ENCODE measurements at regions not wholly inside any gene's neighbourhood (a gene's known extent, or its start where the extent isn't known, plus 50 kb on each side); places are given as distances from the start of the nearest gene placed in this dataset.
"Not testable (repeated sequence)": the region's sequence is repeated elsewhere in the genome, so short reads cannot be mapped to it uniquely, and the experiment has no call there.

DNA sequence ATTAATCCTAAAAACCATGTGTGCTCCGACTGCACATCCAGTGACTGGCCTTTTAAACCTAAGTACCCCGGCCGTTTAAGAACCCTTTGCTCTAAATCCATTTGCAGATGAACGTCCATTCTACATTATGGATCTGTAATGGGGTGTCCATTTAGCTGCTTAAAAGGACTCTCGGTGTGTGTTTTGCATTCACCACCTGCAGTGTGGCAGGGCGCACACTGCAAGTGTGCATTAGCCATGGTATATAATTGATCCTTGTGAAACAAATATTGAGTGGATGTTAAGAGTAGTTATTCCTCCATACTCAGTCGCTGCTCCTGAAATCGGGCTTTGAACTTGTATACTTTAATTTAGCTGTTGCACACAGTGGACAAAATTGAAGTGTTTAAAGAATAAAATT lies 190.1 kb upstream of the WWC1 start:
- ATAC-seq, result no peak
- TF ChIP-seq, protein P1, sequence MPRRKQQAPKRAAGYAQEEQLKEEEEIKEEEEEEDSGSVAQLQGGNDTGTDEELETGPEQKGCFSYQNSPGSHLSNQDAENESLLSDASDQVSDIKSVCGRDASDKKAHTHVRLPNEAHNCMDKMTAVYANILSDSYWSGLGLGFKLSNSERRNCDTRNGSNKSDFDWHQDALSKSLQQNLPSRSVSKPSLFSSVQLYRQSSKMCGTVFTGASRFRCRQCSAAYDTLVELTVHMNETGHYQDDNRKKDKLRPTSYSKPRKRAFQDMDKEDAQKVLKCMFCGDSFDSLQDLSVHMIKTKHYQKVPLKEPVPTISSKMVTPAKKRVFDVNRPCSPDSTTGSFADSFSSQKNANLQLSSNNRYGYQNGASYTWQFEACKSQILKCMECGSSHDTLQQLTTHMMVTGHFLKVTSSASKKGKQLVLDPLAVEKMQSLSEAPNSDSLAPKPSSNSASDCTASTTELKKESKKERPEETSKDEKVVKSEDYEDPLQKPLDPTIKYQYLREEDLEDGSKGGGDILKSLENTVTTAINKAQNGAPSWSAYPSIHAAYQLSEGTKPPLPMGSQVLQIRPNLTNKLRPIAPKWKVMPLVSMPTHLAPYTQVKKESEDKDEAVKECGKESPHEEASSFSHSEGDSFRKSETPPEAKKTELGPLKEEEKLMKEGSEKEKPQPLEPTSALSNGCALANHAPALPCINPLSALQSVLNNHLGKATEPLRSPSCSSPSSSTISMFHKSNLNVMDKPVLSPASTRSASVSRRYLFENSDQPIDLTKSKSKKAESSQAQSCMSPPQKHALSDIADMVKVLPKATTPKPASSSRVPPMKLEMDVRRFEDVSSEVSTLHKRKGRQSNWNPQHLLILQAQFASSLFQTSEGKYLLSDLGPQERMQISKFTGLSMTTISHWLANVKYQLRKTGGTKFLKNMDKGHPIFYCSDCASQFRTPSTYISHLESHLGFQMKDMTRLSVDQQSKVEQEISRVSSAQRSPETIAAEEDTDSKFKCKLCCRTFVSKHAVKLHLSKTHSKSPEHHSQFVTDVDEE (CRISPR knock-in tag; IDR thresholded peaks at IDR 0.05), result no peak
- TF ChIP-seq ZFP3 (CRISPR knock-in tag; IDR thresholded peaks at IDR 0.05), result no peak
- no peak for TF ChIP-seq ZC3H10 (CRISPR knock-in tag; IDR thresholded peaks at IDR 0.05)
- no peak for TF ChIP-seq TCF4 (CRISPR knock-in tag; IDR thresholded peaks at IDR 0.05; ENCODE audit: borderline replicate concordance)

DNA sequence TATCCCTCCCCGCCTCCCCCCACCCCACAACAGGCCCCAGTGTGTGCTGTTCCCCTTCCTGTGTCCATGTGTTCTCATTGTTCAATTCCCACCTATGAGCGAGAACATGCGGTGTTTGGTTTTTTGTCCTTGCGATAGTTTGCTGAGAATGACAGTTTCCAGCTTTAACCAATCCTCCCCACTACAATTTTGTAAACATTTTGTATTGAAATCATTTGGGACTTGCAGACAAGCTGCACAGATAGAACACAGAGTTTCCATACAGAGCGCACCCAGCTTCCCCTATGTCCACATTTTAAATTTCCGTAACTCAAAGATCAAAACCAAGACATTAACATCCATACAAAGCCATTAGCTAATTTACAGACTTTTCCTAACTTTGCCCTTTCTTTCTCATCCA lies 188.4 kb upstream of the WWC1 start:
- ATAC-seq, result not testable (repeated sequence)

DNA sequence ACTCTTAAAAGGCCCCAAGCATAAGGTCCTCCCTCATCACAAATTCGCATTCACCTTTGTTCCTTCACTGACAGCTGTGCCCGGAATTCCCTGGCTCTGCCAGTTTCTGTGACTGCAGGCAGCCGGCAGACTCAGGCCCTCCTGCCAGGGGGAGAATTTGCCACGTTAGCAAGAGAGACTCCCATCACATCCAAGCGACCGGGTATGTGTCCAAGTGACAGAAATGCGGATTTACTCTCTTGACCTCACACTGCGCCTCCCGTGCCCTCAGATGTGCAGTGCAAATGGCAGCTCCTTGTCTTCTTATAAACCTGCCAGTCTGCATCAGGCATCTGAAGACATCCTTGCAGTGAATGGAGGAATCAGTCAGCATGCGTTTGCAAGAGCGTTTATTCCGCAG lies 187.1 kb upstream of the WWC1 start:
- no peak for ATAC-seq
- TF ChIP-seq ZNF565 (CRISPR knock-in tag; conservative IDR thresholded peaks at IDR 0.05; ENCODE audit: low read depth) (no peak), ARNTL (CRISPR knock-in tag; IDR thresholded peaks at IDR 0.05; ENCODE audit: borderline replicate concordance, low read depth) (no peak), RARB (CRISPR knock-in tag; IDR thresholded peaks at IDR 0.05) (no peak), PPARA (CRISPR knock-in tag; IDR thresholded peaks at IDR 0.05; ENCODE audit: borderline replicate concordance) (no peak), ISL1 (CRISPR knock-in tag; IDR thresholded peaks at IDR 0.05) (no peak), OSR1 (CRISPR knock-in tag; IDR thresholded peaks at IDR 0.05) (no peak), ZNF8 (CRISPR knock-in tag; IDR thresholded peaks at IDR 0.05) (no peak), ZFP3 (CRISPR knock-in tag; IDR thresholded peaks at IDR 0.05) (no peak), ZNF70 (CRISPR knock-in tag; IDR thresholded peaks at IDR 0.05) (no peak), ZFP30 (CRISPR knock-in tag; IDR thresholded peaks at IDR 0.05) (no peak), BACH2 (CRISPR knock-in tag; IDR thresholded peaks at IDR 0.05; ENCODE audit: borderline replicate concordance) (no peak), CSDC2 (CRISPR knock-in tag; IDR thresholded peaks at IDR 0.05) (no peak)
- TF ChIP-seq, protein P1 (CRISPR knock-in tag; IDR thresholded peaks at IDR 0.05), result no peak
- TF ChIP-seq, protein P2, sequence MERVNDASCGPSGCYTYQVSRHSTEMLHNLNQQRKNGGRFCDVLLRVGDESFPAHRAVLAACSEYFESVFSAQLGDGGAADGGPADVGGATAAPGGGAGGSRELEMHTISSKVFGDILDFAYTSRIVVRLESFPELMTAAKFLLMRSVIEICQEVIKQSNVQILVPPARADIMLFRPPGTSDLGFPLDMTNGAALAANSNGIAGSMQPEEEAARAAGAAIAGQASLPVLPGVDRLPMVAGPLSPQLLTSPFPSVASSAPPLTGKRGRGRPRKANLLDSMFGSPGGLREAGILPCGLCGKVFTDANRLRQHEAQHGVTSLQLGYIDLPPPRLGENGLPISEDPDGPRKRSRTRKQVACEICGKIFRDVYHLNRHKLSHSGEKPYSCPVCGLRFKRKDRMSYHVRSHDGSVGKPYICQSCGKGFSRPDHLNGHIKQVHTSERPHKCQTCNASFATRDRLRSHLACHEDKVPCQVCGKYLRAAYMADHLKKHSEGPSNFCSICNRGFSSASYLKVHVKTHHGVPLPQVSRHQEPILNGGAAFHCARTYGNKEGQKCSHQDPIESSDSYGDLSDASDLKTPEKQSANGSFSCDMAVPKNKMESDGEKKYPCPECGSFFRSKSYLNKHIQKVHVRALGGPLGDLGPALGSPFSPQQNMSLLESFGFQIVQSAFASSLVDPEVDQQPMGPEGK (CRISPR knock-in tag; IDR thresholded peaks at IDR 0.05; ENCODE audit: borderline replicate concordance), result no peak
- TF ChIP-seq, protein P3, sequence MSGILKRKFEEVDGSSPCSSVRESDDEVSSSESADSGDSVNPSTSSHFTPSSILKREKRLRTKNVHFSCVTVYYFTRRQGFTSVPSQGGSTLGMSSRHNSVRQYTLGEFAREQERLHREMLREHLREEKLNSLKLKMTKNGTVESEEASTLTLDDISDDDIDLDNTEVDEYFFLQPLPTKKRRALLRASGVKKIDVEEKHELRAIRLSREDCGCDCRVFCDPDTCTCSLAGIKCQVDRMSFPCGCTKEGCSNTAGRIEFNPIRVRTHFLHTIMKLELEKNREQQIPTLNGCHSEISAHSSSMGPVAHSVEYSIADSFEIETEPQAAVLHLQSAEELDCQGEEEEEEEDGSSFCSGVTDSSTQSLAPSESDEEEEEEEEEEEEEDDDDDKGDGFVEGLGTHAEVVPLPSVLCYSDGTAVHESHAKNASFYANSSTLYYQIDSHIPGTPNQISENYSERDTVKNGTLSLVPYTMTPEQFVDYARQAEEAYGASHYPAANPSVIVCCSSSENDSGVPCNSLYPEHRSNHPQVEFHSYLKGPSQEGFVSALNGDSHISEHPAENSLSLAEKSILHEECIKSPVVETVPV (CRISPR knock-in tag; IDR thresholded peaks at IDR 0.05), result no peak

DNA sequence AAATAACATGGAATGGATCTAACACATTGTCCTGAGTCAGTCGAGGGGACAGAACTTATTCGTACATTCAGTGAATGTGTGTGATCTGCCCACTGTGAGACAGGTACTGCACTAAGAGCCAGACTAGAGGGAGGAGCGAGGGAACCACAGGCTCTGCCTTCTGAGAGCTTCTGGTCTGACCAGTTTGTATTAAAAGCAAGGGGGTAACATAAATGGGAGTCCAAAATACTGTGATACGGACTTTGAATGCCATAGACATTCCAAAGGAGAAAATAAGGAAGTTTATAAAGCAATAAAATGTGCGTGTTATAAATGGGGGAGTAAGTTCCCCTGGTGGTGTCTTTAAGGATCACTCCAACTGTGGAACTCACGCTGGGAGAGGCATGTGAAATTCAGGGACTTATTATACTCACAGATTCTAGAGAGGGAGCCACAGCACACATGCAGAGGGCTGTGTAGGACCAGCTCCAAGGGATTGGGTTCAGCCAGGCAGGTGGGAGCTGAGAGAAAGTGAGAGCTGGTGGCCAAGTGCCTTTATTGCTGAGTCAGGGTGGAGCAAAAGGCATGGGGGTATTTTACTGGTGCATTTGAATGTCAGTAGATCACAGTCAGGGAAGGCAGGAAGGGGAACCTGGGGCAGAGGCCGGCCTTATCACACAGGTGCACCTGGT lies 186.5 kb upstream of the WWC1 start:
- no peak; the same call in 2 of the 3 replicates for ATAC-seq
- no peak for TF ChIP-seq ZC3H10 (CRISPR knock-in tag; IDR thresholded peaks at IDR 0.05)
- TF ChIP-seq, protein P4, sequence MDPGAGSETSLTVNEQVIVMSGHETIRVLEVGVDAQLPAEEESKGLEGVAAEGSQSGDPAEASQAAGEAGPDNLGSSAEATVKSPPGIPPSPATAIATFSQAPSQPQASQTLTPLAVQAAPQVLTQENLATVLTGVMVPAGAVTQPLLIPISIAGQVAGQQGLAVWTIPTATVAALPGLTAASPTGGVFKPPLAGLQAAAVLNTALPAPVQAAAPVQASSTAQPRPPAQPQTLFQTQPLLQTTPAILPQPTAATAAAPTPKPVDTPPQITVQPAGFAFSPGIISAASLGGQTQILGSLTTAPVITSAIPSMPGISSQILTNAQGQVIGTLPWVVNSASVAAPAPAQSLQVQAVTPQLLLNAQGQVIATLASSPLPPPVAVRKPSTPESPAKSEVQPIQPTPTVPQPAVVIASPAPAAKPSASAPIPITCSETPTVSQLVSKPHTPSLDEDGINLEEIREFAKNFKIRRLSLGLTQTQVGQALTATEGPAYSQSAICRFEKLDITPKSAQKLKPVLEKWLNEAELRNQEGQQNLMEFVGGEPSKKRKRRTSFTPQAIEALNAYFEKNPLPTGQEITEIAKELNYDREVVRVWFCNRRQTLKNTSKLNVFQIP (CRISPR knock-in tag; IDR thresholded peaks at IDR 0.05; ENCODE audit: borderline replicate concordance, low read depth), result no peak
- TF ChIP-seq, protein P5, sequence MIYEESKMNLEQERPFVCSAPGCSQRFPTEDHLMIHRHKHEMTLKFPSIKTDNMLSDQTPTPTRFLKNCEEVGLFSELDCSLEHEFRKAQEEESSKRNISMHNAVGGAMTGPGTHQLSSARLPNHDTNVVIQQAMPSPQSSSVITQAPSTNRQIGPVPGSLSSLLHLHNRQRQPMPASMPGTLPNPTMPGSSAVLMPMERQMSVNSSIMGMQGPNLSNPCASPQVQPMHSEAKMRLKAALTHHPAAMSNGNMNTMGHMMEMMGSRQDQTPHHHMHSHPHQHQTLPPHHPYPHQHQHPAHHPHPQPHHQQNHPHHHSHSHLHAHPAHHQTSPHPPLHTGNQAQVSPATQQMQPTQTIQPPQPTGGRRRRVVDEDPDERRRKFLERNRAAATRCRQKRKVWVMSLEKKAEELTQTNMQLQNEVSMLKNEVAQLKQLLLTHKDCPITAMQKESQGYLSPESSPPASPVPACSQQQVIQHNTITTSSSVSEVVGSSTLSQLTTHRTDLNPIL (CRISPR knock-in tag; IDR thresholded peaks at IDR 0.05; ENCODE audit: low read depth), result no peak
- TF ChIP-seq BACH2 (CRISPR knock-in tag; IDR thresholded peaks at IDR 0.05; ENCODE audit: borderline replicate concordance), result no peak
- TF ChIP-seq ZNF565 (CRISPR knock-in tag; conservative IDR thresholded peaks at IDR 0.05; ENCODE audit: low read depth), result no peak
- no peak for TF ChIP-seq ARNTL (CRISPR knock-in tag; IDR thresholded peaks at IDR 0.05; ENCODE audit: borderline replicate concordance, low read depth)
- TF ChIP-seq ZFP30 (CRISPR knock-in tag; IDR thresholded peaks at IDR 0.05), result no peak
- TF ChIP-seq, protein P1 (CRISPR knock-in tag; IDR thresholded peaks at IDR 0.05), result no peak
- TF ChIP-seq ESRRG (CRISPR knock-in tag; IDR thresholded peaks at IDR 0.05), result no peak

All from SK-N-SH treated with all-trans-retinoic acid at 6 μM for 48 hours (cell line).